ENCODE measurements at regions not wholly inside any gene's neighbourhood (a gene's known extent, or its start where the extent isn't known, plus 50 kb on each side); places are given as distances from the start of the nearest gene placed in this dataset.

DNA sequence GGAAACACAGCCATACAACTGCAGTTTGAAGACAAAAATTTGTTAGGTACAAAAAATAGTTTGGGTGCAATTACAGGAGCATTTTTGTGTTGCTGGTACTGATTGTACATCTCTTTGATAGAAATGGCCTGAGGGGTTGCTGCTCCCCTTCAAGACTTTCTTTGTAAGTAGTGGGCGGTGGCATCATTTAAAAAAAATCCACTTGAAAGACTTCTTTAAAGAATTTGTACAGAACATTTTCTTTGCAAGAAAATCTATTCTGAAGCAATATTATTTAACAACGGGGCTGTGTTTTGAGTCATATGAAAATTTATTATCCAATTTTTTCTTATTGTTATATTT, 144.1 kb upstream of the CAV2 start:
- TF ChIP-seq POLR2A (IDR thresholded peaks at IDR 0.05): no peak
- TF ChIP-seq, protein P1, sequence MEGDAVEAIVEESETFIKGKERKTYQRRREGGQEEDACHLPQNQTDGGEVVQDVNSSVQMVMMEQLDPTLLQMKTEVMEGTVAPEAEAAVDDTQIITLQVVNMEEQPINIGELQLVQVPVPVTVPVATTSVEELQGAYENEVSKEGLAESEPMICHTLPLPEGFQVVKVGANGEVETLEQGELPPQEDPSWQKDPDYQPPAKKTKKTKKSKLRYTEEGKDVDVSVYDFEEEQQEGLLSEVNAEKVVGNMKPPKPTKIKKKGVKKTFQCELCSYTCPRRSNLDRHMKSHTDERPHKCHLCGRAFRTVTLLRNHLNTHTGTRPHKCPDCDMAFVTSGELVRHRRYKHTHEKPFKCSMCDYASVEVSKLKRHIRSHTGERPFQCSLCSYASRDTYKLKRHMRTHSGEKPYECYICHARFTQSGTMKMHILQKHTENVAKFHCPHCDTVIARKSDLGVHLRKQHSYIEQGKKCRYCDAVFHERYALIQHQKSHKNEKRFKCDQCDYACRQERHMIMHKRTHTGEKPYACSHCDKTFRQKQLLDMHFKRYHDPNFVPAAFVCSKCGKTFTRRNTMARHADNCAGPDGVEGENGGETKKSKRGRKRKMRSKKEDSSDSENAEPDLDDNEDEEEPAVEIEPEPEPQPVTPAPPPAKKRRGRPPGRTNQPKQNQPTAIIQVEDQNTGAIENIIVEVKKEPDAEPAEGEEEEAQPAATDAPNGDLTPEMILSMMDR (IDR thresholded peaks at IDR 0.05): no peak
